ENCODE measurements at regions not wholly inside any gene's neighbourhood (a gene's known extent, or its start where the extent isn't known, plus 50 kb on each side); places are given as distances from the start of the nearest gene placed in this dataset.

DNA sequence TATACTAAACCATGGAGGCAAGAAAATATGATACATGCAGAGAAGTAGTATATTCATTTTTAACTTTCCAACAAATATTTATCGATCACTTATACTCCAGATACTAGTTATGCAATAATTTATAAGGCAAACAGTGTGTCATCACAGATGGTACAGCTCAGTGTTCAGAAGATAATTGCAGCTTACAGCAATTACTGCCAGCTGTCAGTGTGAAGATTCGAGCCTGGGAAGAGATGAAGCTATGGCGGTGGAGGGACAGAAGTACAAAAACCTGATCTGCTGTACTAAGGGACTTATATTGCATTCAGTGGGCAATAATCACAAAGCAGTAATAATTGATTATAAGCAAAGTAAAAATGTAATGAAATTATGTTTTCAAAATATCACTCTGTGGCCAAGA, 170.6 kb upstream of the EPHA3 start:
- WGBS, 5 donors, result 65 to 78% (median 71%) methylated on average over 3 of the region's 3 CpGs
- TF ChIP-seq POLR2AphosphoS5 (IDR thresholded peaks at IDR 0.05), result no peak
- TF ChIP-seq POLR2A (IDR thresholded peaks at IDR 0.05), result no peak
- TF ChIP-seq EP300 (IDR thresholded peaks at IDR 0.05), result no peak
- TF ChIP-seq, protein P1, sequence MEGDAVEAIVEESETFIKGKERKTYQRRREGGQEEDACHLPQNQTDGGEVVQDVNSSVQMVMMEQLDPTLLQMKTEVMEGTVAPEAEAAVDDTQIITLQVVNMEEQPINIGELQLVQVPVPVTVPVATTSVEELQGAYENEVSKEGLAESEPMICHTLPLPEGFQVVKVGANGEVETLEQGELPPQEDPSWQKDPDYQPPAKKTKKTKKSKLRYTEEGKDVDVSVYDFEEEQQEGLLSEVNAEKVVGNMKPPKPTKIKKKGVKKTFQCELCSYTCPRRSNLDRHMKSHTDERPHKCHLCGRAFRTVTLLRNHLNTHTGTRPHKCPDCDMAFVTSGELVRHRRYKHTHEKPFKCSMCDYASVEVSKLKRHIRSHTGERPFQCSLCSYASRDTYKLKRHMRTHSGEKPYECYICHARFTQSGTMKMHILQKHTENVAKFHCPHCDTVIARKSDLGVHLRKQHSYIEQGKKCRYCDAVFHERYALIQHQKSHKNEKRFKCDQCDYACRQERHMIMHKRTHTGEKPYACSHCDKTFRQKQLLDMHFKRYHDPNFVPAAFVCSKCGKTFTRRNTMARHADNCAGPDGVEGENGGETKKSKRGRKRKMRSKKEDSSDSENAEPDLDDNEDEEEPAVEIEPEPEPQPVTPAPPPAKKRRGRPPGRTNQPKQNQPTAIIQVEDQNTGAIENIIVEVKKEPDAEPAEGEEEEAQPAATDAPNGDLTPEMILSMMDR (IDR thresholded peaks at IDR 0.05), result no peak
- intact Hi-C loops (cut with DNase I; ENCODE audit: low total_unique reads), result no loop called here

DNA sequence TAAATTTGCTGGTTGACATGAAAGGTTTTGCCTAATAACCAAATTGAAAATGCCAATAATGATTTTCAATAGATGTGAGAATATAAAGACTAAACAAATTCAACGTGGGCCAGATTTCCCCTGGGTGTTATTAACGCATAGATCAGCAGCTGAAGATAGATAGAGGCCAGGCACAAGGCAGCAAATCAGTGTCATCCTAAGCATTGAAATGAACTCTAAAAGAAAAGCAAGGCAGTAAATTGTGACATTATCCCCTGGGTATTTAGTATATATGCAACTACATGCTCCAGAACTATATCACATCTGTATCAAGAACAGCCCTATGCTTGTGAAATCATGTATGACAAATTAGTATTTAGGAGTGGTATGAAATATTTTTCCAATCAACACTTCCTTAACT, 167.1 kb upstream of the EPHA3 start:
- H3K36me3 ChIP-seq, result no peaks in the 10 kb centered on the region
- H3K9me3 ChIP-seq, result no peaks in the 10 kb centered on the region
- TF ChIP-seq POLR2A (IDR thresholded peaks at IDR 0.05) (no peak), POLR2AphosphoS5 (IDR thresholded peaks at IDR 0.05) (no peak), EP300 (IDR thresholded peaks at IDR 0.05) (no peak)
- TF ChIP-seq, protein P1 (IDR thresholded peaks at IDR 0.05), result no peak
- H3K27me3 ChIP-seq, result no peaks in the 10 kb centered on the region
- intact Hi-C loops (cut with DNase I; ENCODE audit: low total_unique reads), result no loop called here
- no peak overlapping the region for H3K4me3 ChIP-seq
- DNase-seq, result no peak
- H3K27ac ChIP-seq, result no peak overlapping the region
- 74 to 88% (median 80%) methylated on average over 2 of the region's 2 CpGs for WGBS, 5 donors
- H3K4me1 ChIP-seq, result no peaks in the 10 kb centered on the region

More for the DNA sequence above, 170.6 kb upstream of the EPHA3 start:
- H3K4me3 ChIP-seq, result no peak overlapping the region
- H3K4me1 ChIP-seq, result no peaks in the 10 kb centered on the region
- no peaks in the 10 kb centered on the region for H3K9me3 ChIP-seq
- H3K27ac ChIP-seq, result no peak overlapping the region
- no peaks in the 10 kb centered on the region for H3K36me3 ChIP-seq
- no peaks in the 10 kb centered on the region for H3K27me3 ChIP-seq
- DNase-seq, result no peak

DNA sequence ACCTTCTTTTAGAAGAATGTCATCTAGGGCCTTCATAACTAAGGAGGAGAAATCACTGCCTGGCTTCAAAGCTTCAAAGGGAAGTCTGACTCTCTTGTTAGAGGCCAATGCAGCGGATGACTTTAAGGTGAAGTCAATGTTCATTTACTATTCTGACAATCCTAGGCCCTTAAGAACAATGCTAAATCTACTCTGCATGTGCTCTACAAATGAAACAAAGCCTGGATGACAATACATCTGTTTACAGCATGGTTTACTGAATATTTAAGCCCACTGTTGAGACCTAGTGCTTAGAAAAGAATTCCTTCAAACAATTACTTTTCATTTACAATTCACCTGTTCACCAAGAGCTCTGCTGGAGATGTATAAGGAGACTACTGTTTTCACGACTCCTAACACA, 160.4 kb upstream of the EPHA3 start:
- Histone ChIP-seq H3K9me3 (no peaks in the 10 kb centered on the region), H3K27me3 (no peaks in the 10 kb centered on the region), H3K4me3 (no peak overlapping the region), H3K36me3 (no peaks in the 10 kb centered on the region), H3K4me1 (no peaks in the 10 kb centered on the region), H3K27ac (no peak overlapping the region)
- intact Hi-C loops (cut with DNase I; ENCODE audit: low total_unique reads), result no loop called here
- WGBS, 5 donors, result 78 to 87% (median 79%) methylated on average over 2 of the region's 2 CpGs
- no peak for TF ChIP-seq EP300 (IDR thresholded peaks at IDR 0.05)
- TF ChIP-seq, protein P1 (IDR thresholded peaks at IDR 0.05), result no peak
- no peak for TF ChIP-seq POLR2AphosphoS5 (IDR thresholded peaks at IDR 0.05)
- no peak for TF ChIP-seq POLR2A (IDR thresholded peaks at IDR 0.05)
- no peak for DNase-seq

DNA sequence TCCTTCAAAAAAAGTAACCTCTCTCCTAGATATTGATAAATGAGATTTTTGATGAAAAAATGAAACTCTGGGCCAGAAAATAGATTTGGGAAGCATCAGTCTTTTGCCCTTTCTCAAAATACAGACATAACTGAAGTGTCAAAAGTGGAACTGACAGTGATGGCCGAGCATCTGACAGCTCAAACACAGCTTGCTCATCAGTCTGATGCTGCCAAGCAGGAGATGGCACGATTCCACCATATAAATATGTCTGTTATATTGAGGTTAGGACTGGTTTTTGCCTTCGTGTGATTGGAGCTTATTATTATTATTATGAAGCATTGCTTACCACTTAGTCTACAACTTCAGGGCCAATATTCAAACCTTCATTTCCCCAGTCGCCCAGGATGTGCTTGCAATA, 152.6 kb upstream of the EPHA3 start:
- TF ChIP-seq POLR2A (IDR thresholded peaks at IDR 0.05) (no peak), POLR2AphosphoS5 (IDR thresholded peaks at IDR 0.05) (no peak), EP300 (IDR thresholded peaks at IDR 0.05) (no peak)
- TF ChIP-seq, protein P1 (IDR thresholded peaks at IDR 0.05), result no peak
- Histone ChIP-seq H3K27ac (no peak overlapping the region), H3K9me3 (no peaks in the 10 kb centered on the region), H3K27me3 (no peaks in the 10 kb centered on the region), H3K4me3 (no peak overlapping the region), H3K36me3 (no peaks in the 10 kb centered on the region), H3K4me1 (no peaks in the 10 kb centered on the region)
- DNase-seq, result no peak
- WGBS, 5 donors, result 54 to 85% (median 77%) methylated on average over 4 of the region's 4 CpGs
- intact Hi-C loops (cut with DNase I; ENCODE audit: low total_unique reads), result no loop called here

Data from stomach (tissue), 8 donors.